ENCODE measurements at regions not wholly inside any gene's neighbourhood (a gene's known extent, or its start where the extent isn't known, plus 50 kb on each side); places are given as distances from the start of the nearest gene placed in this dataset.

GRCh38 chr4:185895351-185895750, 83.4 kb upstream of the SORBS2 start:
- DNase-seq: no peak

- DNase-seq: no peak
Measured at GRCh38 chr4:185895866-185896265, 83.9 kb upstream of the SORBS2 start.

- DNase-seq: no peak
Measured at GRCh38 chr4:185896817-185897488, 85.0 kb upstream of the SORBS2 start.

GRCh38 chr4:185898413-185898812, 86.4 kb upstream of the SORBS2 start:
- DNase-seq: peak in 1 of 2 experiments; percentile 11

- DNase-seq: no peak
Measured at GRCh38 chr4:185899833-185900232, 87.8 kb upstream of the SORBS2 start.

- no peak for DNase-seq
Measured at GRCh38 chr4:185902654-185903053, 90.7 kb upstream of the SORBS2 start.

- DNase-seq: no peak
Measured at GRCh38 chr4:185903205-185903604, 91.2 kb upstream of the SORBS2 start.

GRCh38 chr4:185904381-185904780, 92.4 kb upstream of the SORBS2 start:
- DNase-seq: no peak

GRCh38 chr4:185909972-185910371, 98.0 kb upstream of the SORBS2 start:
- DNase-seq: no peak

- DNase-seq: no peak
Measured at GRCh38 chr4:185911556-185912064, 99.6 kb upstream of the SORBS2 start.

- no peak for DNase-seq
Measured at GRCh38 chr4:185912779-185913178, 100.8 kb upstream of the SORBS2 start.

- DNase-seq: no peak
Measured at GRCh38 chr4:185914583-185915199, 102.7 kb upstream of the SORBS2 start.

GRCh38 chr4:185915271-185915670, 103.3 kb upstream of the SORBS2 start:
- DNase-seq: no peak

GRCh38 chr4:185915817-185916216, 103.8 kb upstream of the SORBS2 start:
- DNase-seq: no peak

GRCh38 chr4:185916231-185916630, 104.2 kb upstream of the SORBS2 start:
- DNase-seq: no peak

- DNase-seq: no peak
Measured at GRCh38 chr4:185916683-185917082, 104.7 kb upstream of the SORBS2 start.

- no peak for DNase-seq
Measured at GRCh38 chr4:185919107-185919506, 107.1 kb upstream of the SORBS2 start.

GRCh38 chr4:185920171-185920570, 108.2 kb upstream of the SORBS2 start:
- DNase-seq: no peak

- no peak for DNase-seq
Measured at GRCh38 chr4:185920691-185921260, 108.8 kb upstream of the SORBS2 start.

- no peak for DNase-seq
Measured at GRCh38 chr4:185921583-185922555, 109.9 kb upstream of the SORBS2 start.

- no peak for DNase-seq
Measured at GRCh38 chr4:185924458-185925044, 112.6 kb upstream of the SORBS2 start.

GRCh38 chr4:185925910-185926360, 113.9 kb upstream of the SORBS2 start:
- DNase-seq: peak in 1 of 2 experiments; percentile 24

GRCh38 chr4:185931375-185931774, 119.4 kb upstream of the SORBS2 start:
- DNase-seq: no peak
